ENCODE measurements at regions not wholly inside any gene's neighbourhood (a gene's known extent, or its start where the extent isn't known, plus 50 kb on each side); places are given as distances from the start of the nearest gene placed in this dataset.

DNA sequence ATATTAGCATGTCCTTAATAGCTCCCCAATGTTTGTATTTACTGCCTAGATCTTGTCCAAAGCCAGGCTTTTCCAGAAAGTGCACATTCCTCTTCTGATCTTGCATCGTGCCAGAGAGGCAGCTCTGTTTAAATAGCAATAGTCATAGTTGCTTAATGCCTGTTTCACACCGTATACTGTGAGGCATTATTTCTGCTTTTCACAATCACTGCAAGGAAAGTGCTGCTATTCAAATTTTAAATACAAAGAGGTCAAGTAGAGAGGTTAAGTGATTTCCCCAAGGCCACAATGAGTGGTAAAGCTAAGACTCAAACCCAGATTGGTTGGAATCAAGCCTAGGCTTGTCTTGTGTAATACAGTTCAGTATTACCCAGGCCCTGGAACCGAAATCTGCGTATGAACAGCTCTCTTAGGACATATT is 153.6 kb downstream of the SNX18 start:
- TF ChIP-seq, protein P1, sequence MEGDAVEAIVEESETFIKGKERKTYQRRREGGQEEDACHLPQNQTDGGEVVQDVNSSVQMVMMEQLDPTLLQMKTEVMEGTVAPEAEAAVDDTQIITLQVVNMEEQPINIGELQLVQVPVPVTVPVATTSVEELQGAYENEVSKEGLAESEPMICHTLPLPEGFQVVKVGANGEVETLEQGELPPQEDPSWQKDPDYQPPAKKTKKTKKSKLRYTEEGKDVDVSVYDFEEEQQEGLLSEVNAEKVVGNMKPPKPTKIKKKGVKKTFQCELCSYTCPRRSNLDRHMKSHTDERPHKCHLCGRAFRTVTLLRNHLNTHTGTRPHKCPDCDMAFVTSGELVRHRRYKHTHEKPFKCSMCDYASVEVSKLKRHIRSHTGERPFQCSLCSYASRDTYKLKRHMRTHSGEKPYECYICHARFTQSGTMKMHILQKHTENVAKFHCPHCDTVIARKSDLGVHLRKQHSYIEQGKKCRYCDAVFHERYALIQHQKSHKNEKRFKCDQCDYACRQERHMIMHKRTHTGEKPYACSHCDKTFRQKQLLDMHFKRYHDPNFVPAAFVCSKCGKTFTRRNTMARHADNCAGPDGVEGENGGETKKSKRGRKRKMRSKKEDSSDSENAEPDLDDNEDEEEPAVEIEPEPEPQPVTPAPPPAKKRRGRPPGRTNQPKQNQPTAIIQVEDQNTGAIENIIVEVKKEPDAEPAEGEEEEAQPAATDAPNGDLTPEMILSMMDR (IDR thresholded peaks at IDR 0.05 in 4 of 5, conservative IDR thresholded peaks at IDR 0.05 in 1 of 5) = no peak
- TF ChIP-seq POLR2A (IDR thresholded peaks at IDR 0.05) = no peak
